ENCODE measurements at regions not wholly inside any gene's neighbourhood (a gene's known extent, or its start where the extent isn't known, plus 50 kb on each side); places are given as distances from the start of the nearest gene placed in this dataset.

GRCh38 chr6:144335311-144335861 is 50.3 kb downstream of the UTRN start:
- DNase-seq: no peak

DNA sequence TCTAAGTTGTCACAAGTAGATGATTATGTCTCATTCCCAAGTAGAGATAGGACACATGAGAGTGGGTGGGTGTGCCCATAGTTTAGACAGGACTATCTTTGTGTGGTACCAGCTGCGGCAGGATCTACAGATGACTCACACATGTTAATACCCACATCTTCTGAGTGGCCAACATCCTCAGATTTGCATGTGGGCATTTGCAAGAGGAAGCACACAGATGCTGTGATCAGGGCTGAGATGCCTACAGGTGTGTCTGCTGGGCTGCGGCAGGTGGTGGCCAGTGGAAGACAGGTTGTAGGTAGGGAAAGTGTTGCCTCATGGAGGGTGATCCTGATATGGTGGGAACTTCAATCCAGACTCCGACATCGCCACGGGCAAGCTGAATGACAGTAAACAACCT is 50.8 kb downstream of the UTRN start:
- peak in 2 of 5 experiments; percentile 26 to 82 for DNase-seq

DNA sequence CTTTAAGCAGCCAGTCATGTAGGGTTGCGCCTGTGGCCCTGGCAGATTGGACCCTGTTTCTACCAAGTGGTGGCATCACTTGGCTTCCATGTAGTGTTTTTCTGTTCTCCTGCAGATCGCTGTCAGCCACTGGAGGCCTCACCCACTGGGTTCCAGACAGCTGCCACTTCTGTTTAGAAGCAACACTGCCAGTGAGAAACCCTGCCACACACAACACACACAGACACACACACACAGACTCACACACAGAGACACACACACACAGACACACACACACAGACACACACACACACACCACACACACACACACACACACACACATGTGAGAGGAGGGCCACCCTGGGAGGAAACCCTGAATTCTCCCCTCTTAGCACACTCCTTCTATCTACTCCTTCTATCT is 51.8 kb downstream of the UTRN start:
- DNase-seq: peak in 1 of 5 experiments; percentile 51

GRCh38 chr6:144338474-144338873 is 53.3 kb downstream of the UTRN start:
- no peak for DNase-seq

DNA sequence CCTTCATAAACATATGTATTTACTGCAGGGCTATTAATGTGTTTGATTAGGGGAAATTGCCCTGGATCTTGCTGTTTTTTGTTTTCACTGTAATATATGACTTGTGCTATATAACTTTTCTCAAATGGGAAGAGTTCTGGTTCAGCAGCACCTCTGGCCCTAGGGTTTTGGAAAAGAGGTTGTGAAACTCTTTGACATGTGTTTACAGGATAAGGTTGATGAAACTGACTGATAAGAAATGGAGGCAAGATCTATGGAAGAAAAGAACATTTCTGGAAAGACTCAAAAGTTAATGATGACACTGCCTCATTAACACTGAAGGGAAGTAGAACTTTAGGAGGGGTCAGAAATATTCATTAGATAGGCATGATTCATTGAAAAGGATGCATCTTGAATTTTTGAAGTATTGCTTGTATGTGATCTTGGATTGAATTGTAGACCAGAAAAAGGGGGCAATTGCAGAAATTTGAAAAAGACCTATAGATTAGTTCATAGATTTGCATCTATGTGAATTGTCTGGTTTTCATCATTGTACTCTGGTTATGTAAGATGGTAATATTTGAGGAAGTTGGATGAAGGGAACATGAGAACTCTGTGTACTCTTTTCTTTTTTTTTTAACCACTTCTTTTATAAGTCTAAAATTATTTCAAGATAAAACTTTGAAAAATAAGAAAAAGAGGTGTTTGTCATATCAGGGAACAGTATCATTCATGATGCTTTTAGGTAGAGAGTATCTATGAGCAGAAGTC is 54.0 kb downstream of the UTRN start:
- no peak for DNase-seq

DNA sequence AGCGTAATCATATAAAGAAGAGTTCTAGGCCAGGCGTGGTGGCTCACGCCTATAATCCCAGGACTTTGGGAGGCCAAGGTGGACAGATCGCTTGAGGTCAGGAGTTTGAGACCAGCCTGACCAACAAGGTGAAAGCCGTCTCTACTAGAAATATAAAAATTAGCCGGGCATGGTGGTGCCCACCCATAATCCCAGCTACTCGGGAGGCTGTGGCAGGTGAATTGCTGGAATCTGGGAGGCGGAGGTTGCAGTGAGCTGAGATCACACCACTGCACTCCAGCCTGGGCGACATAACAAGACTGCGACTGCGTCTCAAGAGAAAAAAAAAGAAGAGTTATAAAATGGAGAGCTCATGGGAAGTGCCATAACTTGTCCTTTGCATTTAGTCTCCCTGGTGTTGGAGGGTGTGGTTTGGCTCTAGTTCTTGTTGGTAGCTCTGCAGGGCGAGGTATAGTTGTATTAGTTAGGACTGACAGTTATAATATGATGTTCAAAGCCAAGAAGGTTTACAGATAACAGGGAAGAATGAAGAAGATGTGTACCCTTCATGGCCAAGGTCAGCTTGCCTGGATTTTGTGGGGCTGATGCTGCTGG is 54.8 kb downstream of the UTRN start:
- DNase-seq: no peak

DNA sequence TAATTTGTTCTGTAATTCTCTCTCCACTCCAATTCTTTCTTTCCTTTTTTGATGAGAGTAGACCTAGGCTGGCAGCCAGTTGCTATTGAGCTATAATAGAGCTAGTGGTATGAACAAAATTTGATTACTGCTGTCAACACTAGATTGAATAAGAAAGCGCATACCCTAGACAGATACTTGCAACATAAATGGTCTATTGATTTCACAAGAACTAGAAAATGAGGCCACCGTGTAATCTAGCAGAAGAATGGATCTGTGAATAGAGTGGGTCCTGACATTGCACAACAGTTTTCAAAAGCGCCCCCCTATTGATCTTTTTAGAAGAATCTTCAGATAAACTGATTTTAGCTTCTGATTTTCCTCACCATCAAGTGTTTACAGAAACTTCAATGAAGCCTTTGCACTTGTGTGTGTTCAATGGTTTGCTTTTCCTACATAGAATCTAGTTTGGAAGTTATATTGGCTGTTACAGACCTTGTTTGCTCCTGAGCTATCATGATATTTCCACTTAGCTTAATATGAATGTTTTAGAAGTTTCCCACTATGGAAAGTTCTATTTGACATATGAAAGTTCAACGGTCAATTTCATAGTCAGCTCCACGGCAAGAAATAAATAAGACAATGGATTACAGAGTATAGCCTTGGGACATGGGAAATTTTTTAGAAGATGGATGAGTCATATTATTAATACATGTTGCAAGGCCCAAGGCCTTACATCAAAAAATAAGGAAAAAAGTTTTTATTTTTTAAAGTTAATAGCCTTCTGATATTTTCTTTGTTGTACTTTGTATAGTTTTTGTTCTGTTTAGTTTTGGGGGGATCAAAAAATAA is 55.6 kb downstream of the UTRN start:
- DNase-seq: no peak

DNA sequence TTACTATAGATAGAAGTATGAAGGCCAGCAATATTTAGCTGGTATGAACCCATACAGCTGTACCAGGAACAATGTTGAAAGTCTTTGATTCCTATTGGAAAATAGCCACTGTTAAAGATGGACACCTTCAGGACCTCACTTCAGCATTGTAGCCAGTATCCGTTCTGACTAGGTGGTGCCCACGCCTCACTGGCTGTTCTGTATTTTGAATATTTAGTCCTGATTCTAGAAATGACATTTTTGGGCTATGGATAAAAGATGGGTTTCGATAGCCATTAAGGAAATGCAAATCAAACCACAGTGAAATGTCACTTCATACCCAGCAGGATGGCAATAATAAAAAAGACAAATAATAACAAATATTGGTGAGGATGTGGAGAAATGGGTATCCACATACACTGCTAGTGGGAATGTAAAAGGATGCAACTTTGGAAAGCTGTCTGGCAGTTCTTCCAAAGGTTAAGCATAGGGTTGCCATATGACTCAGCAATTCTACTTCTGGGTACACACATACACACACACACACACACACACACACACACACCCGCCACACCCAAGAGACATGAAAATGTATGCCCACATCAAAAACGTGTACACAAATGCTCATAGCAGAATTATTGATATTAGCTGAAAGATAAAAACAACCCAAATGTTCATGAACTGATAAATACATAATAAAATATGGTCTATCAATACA is 56.8 kb downstream of the UTRN start:
- peak in 1 of 5 experiments; percentile 62 for DNase-seq

- DNase-seq: peak in 3 of 5 experiments; percentile 44 to 89 (median 73)
Measured at GRCh38 chr6:144343701-144344428, 58.7 kb downstream of the UTRN start.

DNA sequence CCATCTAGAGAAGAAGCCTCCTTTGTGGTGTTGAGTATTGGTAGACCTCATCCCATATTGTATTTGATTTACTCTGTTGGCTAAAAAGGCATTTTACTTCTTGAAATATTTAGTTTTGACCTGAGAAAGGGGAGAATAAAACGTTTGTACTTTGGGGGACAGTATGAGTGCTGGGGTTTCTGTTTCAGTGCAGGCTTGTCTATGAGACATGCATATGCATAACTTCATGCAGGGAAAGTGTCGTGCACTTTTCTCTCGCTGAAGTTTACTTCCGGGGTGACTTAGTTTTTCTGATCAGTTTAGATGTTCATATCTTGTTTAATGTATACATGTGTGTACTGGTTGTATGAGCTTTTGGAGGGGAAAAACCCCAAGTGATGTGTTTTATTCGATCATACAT is 59.5 kb downstream of the UTRN start:
- peak in 2 of 5 experiments; percentile 28 to 81 for DNase-seq

- DNase-seq: no peak
Measured at GRCh38 chr6:144345451-144345850, 60.3 kb downstream of the UTRN start.

DNA sequence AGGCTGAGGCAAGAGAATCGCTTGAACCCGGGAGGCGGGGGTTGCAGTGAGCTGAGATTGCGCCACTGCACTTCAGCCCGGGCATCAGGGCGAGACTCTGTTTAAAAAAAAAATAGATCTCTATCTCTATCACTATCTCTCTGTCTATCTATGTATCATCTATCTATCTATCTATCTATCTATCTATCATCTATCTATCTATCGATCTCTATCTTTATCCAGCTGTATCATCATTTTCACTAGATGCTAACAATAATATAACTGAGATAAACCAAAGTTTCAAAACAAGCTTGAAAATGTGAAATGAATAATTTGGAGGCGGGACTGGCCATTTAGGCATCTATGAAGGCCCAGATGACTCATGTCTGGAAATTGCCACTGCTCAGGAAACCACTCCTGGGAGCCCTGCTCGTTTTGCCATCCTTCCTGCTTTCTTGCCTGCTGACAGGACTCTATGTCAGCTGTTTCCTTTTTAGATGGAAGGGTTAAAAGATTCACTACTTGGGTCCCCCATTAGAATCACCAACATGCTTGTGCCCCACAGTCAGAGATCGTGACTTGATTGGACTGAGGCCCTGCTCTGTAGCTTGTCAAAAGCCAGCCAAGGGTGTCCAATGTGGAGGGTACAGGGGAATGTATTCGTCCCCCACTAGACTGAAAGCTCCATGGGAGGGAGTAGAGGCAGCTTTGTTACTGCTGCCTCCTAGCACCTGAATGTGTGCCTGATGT is 61.7 kb downstream of the UTRN start:
- peak in 1 of 5 experiments; percentile 67 for DNase-seq

- no peak for DNase-seq
Measured at GRCh38 chr6:144347448-144347759, 62.3 kb downstream of the UTRN start.

- DNase-seq: no peak
Measured at GRCh38 chr6:144347933-144348332, 62.8 kb downstream of the UTRN start.

DNA sequence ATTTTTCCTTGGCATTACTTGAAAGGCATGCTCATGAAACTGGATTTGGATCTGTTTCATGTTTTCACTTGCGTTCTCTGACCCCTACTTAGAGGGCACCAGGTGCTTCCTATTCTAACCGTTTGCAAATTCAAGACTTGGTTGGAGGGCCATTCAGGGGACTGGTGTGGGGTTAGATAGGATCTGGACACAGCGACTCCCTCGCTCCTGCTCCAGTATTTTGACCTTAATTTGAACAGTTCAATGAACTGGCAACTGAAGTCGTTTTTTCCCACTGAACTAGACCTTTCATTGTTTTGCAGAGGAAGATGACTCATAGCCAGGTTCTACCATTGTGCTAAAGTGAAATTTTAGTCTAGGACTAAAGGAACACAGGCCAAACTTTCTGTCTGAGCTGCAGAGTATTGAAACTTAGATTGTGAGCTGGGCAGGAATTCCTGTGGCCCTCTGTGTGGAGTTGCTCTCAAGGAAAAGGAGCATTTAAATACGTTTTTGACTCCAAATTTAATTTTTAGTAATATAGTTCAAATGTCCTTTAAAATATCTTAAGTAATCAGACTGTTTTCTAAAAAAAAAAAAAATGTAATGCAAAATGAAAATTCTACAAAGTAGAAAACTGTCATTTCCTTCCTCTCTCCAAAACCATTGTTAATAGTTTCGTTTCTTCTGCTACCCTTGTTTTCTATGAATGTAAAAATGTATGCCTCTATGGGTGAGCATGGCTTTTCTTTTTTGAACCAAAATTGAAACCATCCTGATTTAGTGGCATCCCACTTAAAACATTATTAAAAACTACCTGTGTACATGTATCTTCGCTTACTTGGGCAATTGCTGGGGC is 64.8 kb downstream of the UTRN start:
- DNase-seq: peak in 2 of 5 experiments; percentile 34 to 65

DNA sequence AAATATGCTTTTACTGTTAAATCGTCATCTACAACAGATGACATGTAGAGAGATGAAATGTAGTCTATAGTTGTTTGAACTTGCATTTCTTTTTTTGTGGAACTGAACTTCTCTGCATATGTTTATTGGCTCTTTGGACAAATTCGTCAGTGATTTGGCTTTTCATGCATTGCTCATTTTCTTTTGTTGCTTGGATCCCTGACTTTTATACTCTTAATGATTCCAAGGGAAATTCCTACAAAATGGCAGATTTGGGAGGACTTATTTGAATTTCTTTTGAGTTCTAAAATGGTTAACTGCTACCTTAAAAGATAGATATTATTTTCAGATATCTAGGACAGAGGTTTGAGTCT is 65.4 kb downstream of the UTRN start:
- DNase-seq: no peak

- peak in 2 of 5 experiments; percentile 39 to 85 for DNase-seq
Measured at GRCh38 chr6:144351379-144352127, 66.4 kb downstream of the UTRN start.

- DNase-seq: no peak
Measured at GRCh38 chr6:144352331-144352730, 67.2 kb downstream of the UTRN start.

GRCh38 chr6:144353871-144354314 is 68.8 kb downstream of the UTRN start:
- DNase-seq: peak in 2 of 5 experiments; percentile 62 to 95

GRCh38 chr6:144359783-144360182 is 74.6 kb downstream of the UTRN start:
- no peak for DNase-seq
